GM12878 (cell line): ENCODE measurements at regions not wholly inside any gene's neighbourhood (a gene's known extent, or its start where the extent isn't known, plus 50 kb on each side); places are given as distances from the start of the nearest gene placed in this dataset.
A peak's percentile ranks its signal among the peaks of the same experiment; 100 is the strongest.

Experiments
- ATAC-seq: fragments of 200-7000 bp; cut with Tn5 transposase; 3 replicates; pipeline ENCODE4 v1.9.1; 2020; ENCODE audit warnings: mild to moderate bottlenecking, moderate library complexity
- BruUV-seq: library from RNA; stranded (reverse); fragments of 400-500 nt; replicated peaks from 2 replicates; lab custom pipeline; 2021; lab: Mats Ljungman, UMichigan
- CTCF ChIA-PET: fragments of 300-600 bp; sonication (Branson Sonifier 250); formaldehyde crosslinking; extraction: SDS; loops from one replicate; lab custom pipeline; 2021; ENCODE audit warnings: inconsistent platforms; lab: Yijun Ruan, JAX
- POLR2A ChIA-PET: fragments of 350-600 bp; formaldehyde crosslinking; extraction: SDS; loops from one replicate; lab custom pipeline; 2021; ENCODE audit warnings: inconsistent platforms; lab: Charles Lee
- RAD21 ChIA-PET: fragments of 300-600 bp; sonication (Branson Sonifier 250); formaldehyde crosslinking; loops from one replicate; lab custom pipeline; 2023; ENCODE audit warnings: antibody characterized with exemption; ENCODE audit not compliant: unreplicated experiment; lab: Charles Lee
- SMC1A ChIA-PET: fragments of 300-600 bp; sonication (Branson Sonifier 250); formaldehyde crosslinking; loops from one replicate; lab custom pipeline; 2023; ENCODE audit not compliant: unreplicated experiment, uncharacterized antibody; lab: Charles Lee
- DNase-seq: peaks from one replicate; pipeline ENCODE4 v3.0.0-alpha.2; 2011; ENCODE audit warnings: low read depth, low spot score
- FAIRE-seq: peaks from 3 replicates; lab custom pipeline; 2011; peaks lifted over from hg19 to GRCh38; lab: Jason Lieb, UNC
- H2AFZ ChIP-seq: 2 replicates; pipeline ENCODE4 v1.6.0; 2011; ENCODE audit warnings: low read depth, low read length, control low read depth; ENCODE audit not compliant: control insufficient read depth
- H3K27ac ChIP-seq: 2 replicates; pipeline ENCODE4 v1.5.1; 2011; ENCODE audit warnings: control low read depth; ENCODE audit not compliant: control insufficient read depth, insufficient read depth
- H3K27me3 ChIP-seq, 2 experiments: replicated peaks in 1 of 2; 2 replicates each; pipeline versions ENCODE4 v1.6.0 to v1.6.1; 2011; ENCODE audit warnings: low read length in 1 of 2; ENCODE audit not compliant: control insufficient read depth in 2 of 2, insufficient read depth in 2 of 2
- H3K36me3 ChIP-seq, 2 experiments: 2 replicates each; pipeline ENCODE4 v1.5.1; 2011; ENCODE audit warnings: low read length in 1 of 2; ENCODE audit not compliant: control insufficient read depth in 2 of 2, insufficient read depth in 2 of 2
- H3K4me1 ChIP-seq: 2 replicates; pipeline ENCODE4 v1.6.1; 2011; ENCODE audit warnings: mild to moderate bottlenecking, low read length, moderate library complexity, mixed read lengths; ENCODE audit not compliant: control insufficient read depth, insufficient read depth
- H3K4me2 ChIP-seq: 2 replicates; pipeline ENCODE4 v1.6.0; 2011; ENCODE audit warnings: control low read depth; ENCODE audit not compliant: control insufficient read depth, insufficient read depth
- H3K4me3 ChIP-seq: fragments of 200-600 bp; sonication (generic); 2 replicates; pipeline ENCODE4 v1.5.1; 2016
- H3K79me2 ChIP-seq: 2 replicates; pipeline ENCODE4 v1.6.0; 2011; ENCODE audit warnings: low read length; ENCODE audit not compliant: control insufficient read depth, insufficient read depth
- H3K9ac ChIP-seq: 2 replicates; pipeline ENCODE4 v1.8.0; 2011; ENCODE audit warnings: low read length, control low read depth, mixed read lengths; ENCODE audit not compliant: control insufficient read depth, insufficient read depth
- H3K9me3 ChIP-seq: replicated peaks from 3 replicates; pipeline ENCODE4 v1.5.1; 2011; ENCODE audit warnings: mild to moderate bottlenecking, low read length; ENCODE audit not compliant: control insufficient read depth, insufficient read depth
- H4K20me1 ChIP-seq: 2 replicates; pipeline ENCODE4 v1.6.0; 2011; ENCODE audit not compliant: control insufficient read depth, insufficient read depth
- BHLHE40 ChIP-seq, 2 experiments: fragments of 450-650 bp in 1 of 2; IDR thresholded peaks; 2 replicates each; pipeline ENCODE4 v1.6.1; 2011 to 2017; ENCODE audit warnings: low read depth in 2 of 2, borderline replicate concordance in 1 of 2, improper control_type of control experiment in 1 of 2, low read length in 1 of 2, mild to moderate bottlenecking in 1 of 2
- CBFB ChIP-seq: IDR thresholded peaks from 2 replicates; pipeline ENCODE4 v1.6.1; 2016; ENCODE audit warnings: antibody characterized with exemption, low read depth
- CREM ChIP-seq: IDR thresholded peaks from 2 replicates; pipeline ENCODE4 v1.6.1; 2014; ENCODE audit warnings: antibody characterized with exemption, low read depth
- E2F4 ChIP-seq: IDR thresholded peaks from 2 replicates; pipeline ENCODE4 v1.6.1; 2012; ENCODE audit warnings: low read depth, low read length, improper control_type of control experiment
- HCFC1 ChIP-seq: fragments of 150-350 bp; IDR thresholded peaks from 2 replicates; pipeline ENCODE4 v1.6.1; 2014; ENCODE audit warnings: low read length
- HSF1 ChIP-seq: fragments of 150-350 bp; IDR thresholded peaks from 2 replicates; pipeline ENCODE4 v1.6.1; 2014; ENCODE audit warnings: mild to moderate bottlenecking, low read depth, low read length
- NFIC ChIP-seq: IDR thresholded peaks from 2 replicates; pipeline ENCODE4 v1.6.1; 2012; ENCODE audit warnings: low read depth, mild to moderate bottlenecking, inconsistent platforms, low read length, moderate library complexity
- NFXL1 ChIP-seq: fragments of 450-650 bp; IDR thresholded peaks from 2 replicates; pipeline ENCODE4 v1.6.1; 2017; ENCODE audit warnings: antibody characterized with exemption, mild to moderate bottlenecking, borderline replicate concordance
- NFYA ChIP-seq: IDR thresholded peaks from 2 replicates; pipeline ENCODE4 v1.6.1; 2011; ENCODE audit warnings: low read depth, mild to moderate bottlenecking, low read length, improper control_type of control experiment, borderline replicate concordance
- NKRF ChIP-seq: fragments of 450-650 bp; conservative IDR thresholded peaks from 2 replicates; pipeline ENCODE4 v1.6.1; 2017; ENCODE audit warnings: mild to moderate bottlenecking, moderate library complexity
- RBBP5 ChIP-seq: fragments of 200-600 bp; sonication (generic); conservative IDR thresholded peaks from 2 replicates; pipeline ENCODE4 v1.6.1; 2016
- SREBF2 ChIP-seq: IDR thresholded peaks from 2 replicates; pipeline ENCODE4 v1.6.1; 2012; ENCODE audit warnings: mild to moderate bottlenecking, low read length
- TARDBP ChIP-seq: IDR thresholded peaks from 2 replicates; pipeline ENCODE4 v1.6.1; 2016; ENCODE audit warnings: borderline replicate concordance
- ZBED1 ChIP-seq: IDR thresholded peaks from 2 replicates; pipeline ENCODE4 v1.6.1; 2016; ENCODE audit warnings: borderline replicate concordance
- WGBS: methylation state at CpG from one replicate; pipeline ENCODE4 v1.1.6; 2016; ENCODE audit warnings: low lambda C conversion rate; ENCODE audit not compliant: insufficient replicate concordance, insufficient coverage; ENCODE audit errors: missing lambda C conversion rate; 5-methylcytosine and 5-hydroxymethylcytosine counted together
- in situ Hi-C: fragments of 300-500 bp; cut with MboI; formaldehyde crosslinking; loops from 9 replicates; pipeline ENCODE4 v1.14.3; 2018; ENCODE audit warnings: mixed read lengths
- intact Hi-C: fragments of 100-400 bp; cut with micrococcal nuclease; formaldehyde crosslinking; loops from one replicate; pipeline ENCODE4 v1.14.2; 2022; ENCODE audit not compliant: unreplicated experiment
- TF ChIP-seq, protein P1 (sequence below): IDR thresholded peaks from 2 replicates; pipeline ENCODE4 v1.6.1; 2011; ENCODE audit warnings: borderline replicate concordance, low read depth, mild to moderate bottlenecking, moderate library complexity, low read length; ENCODE audit not compliant: insufficient read depth, poor library complexity, severe bottlenecking

GRCh38 chr10:4013651-4014121, 228.7 kb upstream of the KLF6 start:
- BruUV-seq: no TSS peak
- intact Hi-C loops (no loop called here), in situ Hi-C loops (no loop called here)
- WGBS: 21% methylated on average over 13 of the region's 13 CpGs
- ChIA-PET CTCF (interaction anchor here (0.6 to 0.8 kb wide), 3 partner anchors 111 to 232 kb away, joined by 3 to 4 read pairs (median 3); no protein-coding TSS in a partner anchor), POLR2A (interaction anchor here (0.5 to 1.0 kb wide), 3 partner anchors 139 to 300 kb away, joined by 3 to 4 read pairs (median 3); no protein-coding TSS in a partner anchor), SMC1A (interaction anchor here (0.7 to 1.3 kb wide), 8 partner anchors 10 to 232 kb away, joined by 3 to 4 read pairs (median 3); no protein-coding TSS in a partner anchor), RAD21 (interaction anchor here (0.7 to 1.6 kb wide), 6 partner anchors 10 to 231 kb away, joined by 3 to 6 read pairs (median 3); no protein-coding TSS in a partner anchor)
- DNase-seq (peak; percentile 44), ATAC-seq (peak; percentile 93), FAIRE-seq (peak; percentile 41)
- no peaks in the 10 kb centered on the region for H3K36me3 ChIP-seq
- H3K4me3 ChIP-seq: no peak overlapping the region
- peak overlapping the region; percentile 24 for H2AFZ ChIP-seq
- H3K27me3 ChIP-seq: no peaks in the 10 kb centered on the region
- H3K4me2 ChIP-seq: peak overlapping the region; percentile 13; the same call in 1 of the 2 replicates
- H3K79me2 ChIP-seq: no peaks in the 10 kb centered on the region
- no peaks in the 10 kb centered on the region; the same call in 2 of the 3 replicates for H3K9me3 ChIP-seq
- H3K9ac ChIP-seq: no peak overlapping the region
- no peaks in the 10 kb centered on the region for H4K20me1 ChIP-seq
- H3K27ac ChIP-seq: no peak overlapping the region
- H3K4me1 ChIP-seq: peaks cover 9% of the 10 kb centered on the region
- TF ChIP-seq, protein P1, sequence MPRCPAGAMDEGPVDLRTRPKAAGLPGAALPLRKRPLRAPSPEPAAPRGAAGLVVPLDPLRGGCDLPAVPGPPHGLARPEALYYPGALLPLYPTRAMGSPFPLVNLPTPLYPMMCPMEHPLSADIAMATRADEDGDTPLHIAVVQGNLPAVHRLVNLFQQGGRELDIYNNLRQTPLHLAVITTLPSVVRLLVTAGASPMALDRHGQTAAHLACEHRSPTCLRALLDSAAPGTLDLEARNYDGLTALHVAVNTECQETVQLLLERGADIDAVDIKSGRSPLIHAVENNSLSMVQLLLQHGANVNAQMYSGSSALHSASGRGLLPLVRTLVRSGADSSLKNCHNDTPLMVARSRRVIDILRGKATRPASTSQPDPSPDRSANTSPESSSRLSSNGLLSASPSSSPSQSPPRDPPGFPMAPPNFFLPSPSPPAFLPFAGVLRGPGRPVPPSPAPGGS: no peak
- TF ChIP-seq NFIC: no peak
- peak; percentile 64 to 83; a peak in 3 of 4 replicates for TF ChIP-seq BHLHE40 (IDR thresholded peaks at IDR 0.05; ENCODE audit: borderline replicate concordance in 1 of 2, low read depth in 2 of 2, low read length in 1 of 2)
- TF ChIP-seq HSF1: no peak
- TF ChIP-seq RBBP5: no peak
- no peak for TF ChIP-seq E2F4
- TF ChIP-seq NFXL1: no peak
- TF ChIP-seq CREM: no peak
- TF ChIP-seq SREBF2: no peak
- TF ChIP-seq ZBED1: no peak
- no peak for TF ChIP-seq TARDBP
- TF ChIP-seq NKRF: no peak
- no peak for TF ChIP-seq NFYA
- TF ChIP-seq HCFC1: no peak
- no peak for TF ChIP-seq CBFB
